Esophagus squamous epithelium (tissue), 5 donors: ENCODE measurements at regions not wholly inside any gene's neighbourhood (a gene's known extent, or its start where the extent isn't known, plus 50 kb on each side); places are given as distances from the start of the nearest gene placed in this dataset.

Source experiments
- DNase-seq: peaks from one replicate; lab custom pipeline; 2025; lab: John Stamatoyannopoulos, UW
- H3K27ac ChIP-seq, 4 donors: fragments of 200-600 bp; sonication (generic); one replicate each; pipeline ENCODE4 v1.5.1; 2016 to 2019; ENCODE audit warnings: mild to moderate bottlenecking in 1 of 4
- H3K27me3 ChIP-seq, 4 donors: fragments of 200-600 bp; sonication (generic); 1 replicate in 3 of 4; 2 replicates in 1 of 4; pipeline versions ENCODE4 v1.5.1 to v1.6.0; 2017 to 2021; ENCODE audit warnings: antibody characterized with exemption in 1 of 4
- H3K36me3 ChIP-seq, 3 donors: fragments of 200-600 bp; sonication (generic); one replicate each; pipeline ENCODE4 v1.5.1; 2016 to 2019
- H3K4me1 ChIP-seq, 3 donors: fragments of 200-600 bp; sonication (generic); one replicate each; pipeline ENCODE4 v1.5.1; 2017 to 2019
- H3K4me3 ChIP-seq, 4 donors: fragments of 200-600 bp; sonication (generic); 1 replicate in 3 of 4; 2 replicates in 1 of 4; pipeline ENCODE4 v1.5.1; 2016 to 2019; ENCODE audit warnings: mild to moderate bottlenecking in 2 of 4, moderate library complexity in 1 of 4
- H3K9me3 ChIP-seq, 3 donors: fragments of 200-600 bp; sonication (generic); one replicate each; pipeline ENCODE4 v1.5.1; 2016 to 2019
- POLR2A ChIP-seq, 4 donors: fragments of 450-650 bp; IDR thresholded peaks; one replicate each; pipeline ENCODE4 v1.6.1; 2017; ENCODE audit warnings: antibody characterized with exemption in 4 of 4, mild to moderate bottlenecking in 4 of 4, moderate library complexity in 3 of 4
- WGBS, 2 donors: methylation state at CpG; one replicate each; pipeline ENCODE4 v1.1.5; 2018; 5-methylcytosine and 5-hydroxymethylcytosine counted together
- intact Hi-C: fragments of 100-400 bp; cut with DNase I; formaldehyde crosslinking; loops from one replicate; pipeline ENCODE4 v1.15.0; 2022
- TF ChIP-seq, protein P1 (sequence below), 6 experiments: fragments of 450-650 bp in 4 of 6; fragments of 200-600 bp in 2 of 6; sonication (generic) in 2 of 6; IDR thresholded peaks; one replicate each; pipeline ENCODE4 v1.5.1; 2016 to 2019; ENCODE audit warnings: antibody characterized with exemption in 6 of 6, mild to moderate bottlenecking in 4 of 6, moderate library complexity in 4 of 6
- donor health status: DM: yes; HTN: yes; CAD: no.

DNA sequence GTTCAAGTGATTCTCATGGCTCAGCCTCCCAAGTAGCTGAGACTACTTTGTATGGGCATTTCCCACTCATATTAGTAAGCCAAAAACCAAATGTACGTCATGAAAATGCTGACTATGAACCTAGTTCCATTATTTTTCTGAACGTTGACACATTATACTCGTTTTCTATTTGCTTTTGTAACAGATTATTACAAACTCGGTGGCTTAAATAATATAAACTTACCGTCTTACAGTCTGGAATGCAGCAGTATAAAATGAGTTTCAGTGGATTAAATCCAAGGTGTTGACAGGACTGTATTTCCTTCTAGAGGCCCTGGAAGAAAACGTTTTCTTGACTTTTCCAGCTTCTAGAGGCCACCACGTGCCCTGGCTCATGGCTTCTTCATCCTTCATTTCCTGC, 517.0 kb downstream of the GADD45G start:
- WGBS, 2 donors: 63 to 64% methylated on average over 7 of the region's 7 CpGs
- Histone ChIP-seq H3K27ac (no peak overlapping the region), H3K9me3 (peaks cover 0 to 9% (median 5%) of the 10 kb centered on the region in 3 donors), H3K4me1 (no peaks in the 10 kb centered on the region), H3K27me3 (no peaks in the 10 kb centered on the region), H3K4me3 (no peak overlapping the region), H3K36me3 (no peaks in the 10 kb centered on the region)
- intact Hi-C loops: no loop called here
- TF ChIP-seq, protein P1, sequence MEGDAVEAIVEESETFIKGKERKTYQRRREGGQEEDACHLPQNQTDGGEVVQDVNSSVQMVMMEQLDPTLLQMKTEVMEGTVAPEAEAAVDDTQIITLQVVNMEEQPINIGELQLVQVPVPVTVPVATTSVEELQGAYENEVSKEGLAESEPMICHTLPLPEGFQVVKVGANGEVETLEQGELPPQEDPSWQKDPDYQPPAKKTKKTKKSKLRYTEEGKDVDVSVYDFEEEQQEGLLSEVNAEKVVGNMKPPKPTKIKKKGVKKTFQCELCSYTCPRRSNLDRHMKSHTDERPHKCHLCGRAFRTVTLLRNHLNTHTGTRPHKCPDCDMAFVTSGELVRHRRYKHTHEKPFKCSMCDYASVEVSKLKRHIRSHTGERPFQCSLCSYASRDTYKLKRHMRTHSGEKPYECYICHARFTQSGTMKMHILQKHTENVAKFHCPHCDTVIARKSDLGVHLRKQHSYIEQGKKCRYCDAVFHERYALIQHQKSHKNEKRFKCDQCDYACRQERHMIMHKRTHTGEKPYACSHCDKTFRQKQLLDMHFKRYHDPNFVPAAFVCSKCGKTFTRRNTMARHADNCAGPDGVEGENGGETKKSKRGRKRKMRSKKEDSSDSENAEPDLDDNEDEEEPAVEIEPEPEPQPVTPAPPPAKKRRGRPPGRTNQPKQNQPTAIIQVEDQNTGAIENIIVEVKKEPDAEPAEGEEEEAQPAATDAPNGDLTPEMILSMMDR (IDR thresholded peaks at IDR 0.05): no peak
- TF ChIP-seq POLR2A (IDR thresholded peaks at IDR 0.05): no peak
- no peak for DNase-seq

DNA sequence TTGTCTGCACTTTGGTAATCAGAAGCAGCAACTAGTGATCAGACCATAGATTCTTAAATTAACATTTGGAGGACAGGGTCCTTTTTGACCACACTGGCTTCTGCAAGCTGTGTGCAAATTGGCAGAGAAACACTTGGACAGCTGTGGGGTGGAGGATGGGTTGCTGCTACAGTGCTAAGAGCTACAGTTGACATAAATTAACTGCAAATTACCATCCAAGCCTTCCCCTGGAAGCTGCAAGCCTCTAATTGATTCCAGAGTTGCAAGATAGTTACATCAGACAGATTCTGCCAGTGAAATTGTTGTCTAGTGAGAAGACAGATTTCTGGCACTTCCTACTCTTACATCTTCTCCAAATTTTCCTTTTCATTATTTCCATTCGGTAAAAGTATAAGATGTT, 517.7 kb downstream of the DIRAS2 start:
- intact Hi-C loops: no loop called here
- no peak for DNase-seq
- H3K27me3 ChIP-seq: no peaks in the 10 kb centered on the region
- no peaks in the 10 kb centered on the region for H3K36me3 ChIP-seq
- H3K4me1 ChIP-seq: no peaks in the 10 kb centered on the region
- no peak overlapping the region for H3K27ac ChIP-seq
- no peak for TF ChIP-seq POLR2A (IDR thresholded peaks at IDR 0.05)
- TF ChIP-seq, protein P1 (IDR thresholded peaks at IDR 0.05): no peak
- H3K9me3 ChIP-seq: peaks cover 0 to 9% (median 5%) of the 10 kb centered on the region in 3 donors
- H3K4me3 ChIP-seq: no peak overlapping the region
- WGBS, 2 donors: 52 to 87% methylated on average over 1 of the region's 1 CpG

DNA sequence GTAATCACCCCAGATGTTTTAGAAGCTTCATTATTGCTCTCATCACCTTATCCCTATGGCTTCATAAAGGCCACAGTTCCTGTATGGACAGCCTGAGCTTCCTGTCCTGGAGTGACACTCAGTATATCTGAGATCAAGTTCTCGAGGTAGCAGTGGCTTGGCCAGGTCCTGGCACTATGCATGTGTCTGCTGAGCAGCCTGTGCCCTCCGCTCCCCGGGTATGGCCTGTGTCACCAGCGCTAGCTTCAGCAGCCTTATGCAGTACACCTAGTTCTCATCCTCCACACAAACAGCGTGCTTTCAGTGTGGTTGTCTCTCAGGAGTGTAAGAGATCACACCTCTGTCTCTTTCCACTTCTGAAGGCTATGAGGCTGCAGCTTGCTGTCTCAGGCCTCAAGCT, 514.7 kb downstream of the DIRAS2 start:
- Histone ChIP-seq H3K27me3 (peaks cover 0 to 3% (median 0%) of the 10 kb centered on the region in 4 donors), H3K36me3 (no peaks in the 10 kb centered on the region), H3K4me1 (no peaks in the 10 kb centered on the region), H3K9me3 (peaks cover 0 to 8% (median 5%) of the 10 kb centered on the region in 3 donors), H3K4me3 (no peak overlapping the region), H3K27ac (no peak overlapping the region)
- WGBS, 2 donors: 86 to 96% methylated on average over 4 to 5 of the region's 5 CpGs
- DNase-seq: no peak
- intact Hi-C loops: no loop called here
- TF ChIP-seq POLR2A (IDR thresholded peaks at IDR 0.05): no peak
- TF ChIP-seq, protein P1 (IDR thresholded peaks at IDR 0.05): no peak

DNA sequence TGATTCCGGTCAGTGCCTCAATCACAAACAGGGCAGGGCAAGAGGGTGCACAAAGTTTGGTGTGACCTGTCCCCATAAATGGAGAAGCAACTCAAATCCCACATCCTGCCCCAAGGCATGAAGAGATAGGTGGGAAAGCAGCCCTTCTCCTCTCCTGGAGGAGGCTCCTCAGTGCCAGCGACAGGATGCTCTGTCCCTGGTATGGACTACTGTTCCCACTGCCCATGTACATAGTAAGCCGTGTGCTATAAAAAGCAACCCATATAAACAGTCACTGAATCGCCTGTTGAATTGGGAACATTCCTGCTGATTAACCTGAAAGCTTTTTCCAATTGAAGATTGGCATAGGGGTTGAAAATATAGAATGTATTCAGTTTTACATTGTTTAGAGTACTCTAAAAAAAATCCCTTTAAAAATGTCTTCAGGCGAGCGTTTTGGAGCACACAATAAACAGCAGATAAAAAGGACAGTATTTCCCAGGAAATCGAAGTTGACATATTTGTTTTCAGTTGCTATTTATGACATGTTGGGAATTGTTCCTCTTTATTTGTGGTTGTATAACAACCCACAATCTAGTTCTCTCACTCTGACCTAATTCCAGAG, 513.9 kb downstream of the DIRAS2 start:
- WGBS, 2 donors: 64 to 73% methylated on average over 5 to 6 of the region's 7 CpGs
- Histone ChIP-seq H3K9me3 (peaks cover 0 to 1% (median 0%) of the 10 kb centered on the region in 3 donors), H3K27me3 (peaks cover 0 to 3% (median 0%) of the 10 kb centered on the region in 4 donors), H3K4me1 (no peaks in the 10 kb centered on the region), H3K36me3 (no peaks in the 10 kb centered on the region), H3K4me3 (no peak overlapping the region), H3K27ac (no peak overlapping the region)
- DNase-seq: no peak
- TF ChIP-seq POLR2A (IDR thresholded peaks at IDR 0.05): no peak
- TF ChIP-seq, protein P1 (IDR thresholded peaks at IDR 0.05): no peak
- intact Hi-C loops: no loop called here

DNA sequence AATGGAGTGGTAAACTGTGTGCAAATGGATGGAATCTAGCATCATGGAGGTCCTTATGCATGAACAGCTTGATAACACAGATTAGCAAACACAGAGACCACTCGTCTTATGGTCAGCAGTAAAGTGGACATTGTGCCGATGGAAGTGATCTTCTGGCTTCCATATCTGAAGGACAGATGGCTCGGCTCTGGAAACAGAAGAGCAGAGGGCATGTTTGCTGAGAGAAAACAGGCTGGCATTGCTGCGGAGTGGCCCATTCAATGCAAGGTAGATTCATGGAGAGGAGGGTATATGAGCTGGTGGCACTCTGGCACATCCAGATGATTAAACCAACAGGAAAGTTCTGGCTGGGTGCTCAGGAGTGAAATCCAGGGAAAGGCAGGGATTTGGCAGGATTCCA, 513.2 kb downstream of the DIRAS2 start:
- H3K27ac ChIP-seq: no peak overlapping the region
- 95 to 100% methylated on average over 4 of the region's 4 CpGs for WGBS, 2 donors

More for the DNA sequence above, 513.2 kb downstream of the DIRAS2 start:
- H3K36me3 ChIP-seq: no peaks in the 10 kb centered on the region
- DNase-seq: no peak
- no peak overlapping the region for H3K4me3 ChIP-seq
- TF ChIP-seq POLR2A (IDR thresholded peaks at IDR 0.05): no peak
- TF ChIP-seq, protein P1 (IDR thresholded peaks at IDR 0.05): no peak
- H3K9me3 ChIP-seq: no peaks in the 10 kb centered on the region
- H3K4me1 ChIP-seq: no peaks in the 10 kb centered on the region
- intact Hi-C loops: no loop called here
- peaks cover 0 to 3% (median 0%) of the 10 kb centered on the region in 4 donors for H3K27me3 ChIP-seq
